SK-N-SH (cell line): ENCODE measurements at regions not wholly inside any gene's neighbourhood (a gene's known extent, or its start where the extent isn't known, plus 50 kb on each side); places are given as distances from the start of the nearest gene placed in this dataset.
"Not testable (repeated sequence)": the region's sequence is repeated elsewhere in the genome, so short reads cannot be mapped to it uniquely, and the experiment has no call there.

Experiments used
- CTCF ChIA-PET: fragments of 300-600, 350-600 bp; formaldehyde crosslinking; extraction: SDS; loops from one replicate; lab custom pipeline; 2021; lab: Yijun Ruan, JAX
- POLR2A ChIA-PET: fragments of 350-600 bp; sonication (Branson Sonifier 250); formaldehyde crosslinking; extraction: SDS; loops from one replicate; lab custom pipeline; 2020; ENCODE audit warnings: antibody characterized with exemption, inconsistent platforms; lab: Yijun Ruan, JAX
- DNase-seq: peaks from one replicate; pipeline ENCODE4 v3.0.0; 2012
- H2AFZ ChIP-seq: fragments of 200-600 bp; sonication (generic); 2 replicates; pipeline ENCODE4 v1.8.1; 2016; ENCODE audit warnings: antibody characterized with exemption, mild to moderate bottlenecking, low read depth
- H3F3A ChIP-seq: fragments of 200-600 bp; sonication (generic); replicated peaks from 2 replicates; pipeline ENCODE3; 2016; ENCODE audit warnings: antibody characterized with exemption, mild to moderate bottlenecking; ENCODE audit not compliant: insufficient read depth
- H3K27ac ChIP-seq, 2 experiments: fragments of 200-500 bp in 1 of 2; fragments of 200-600 bp in 1 of 2; sonication (Bioruptor generic) in 1 of 2; sonication (generic), shearing (Covaris generic) in 1 of 2; 2 replicates each; pipeline versions ENCODE4 v1.5.1 to v1.6.1; 2014 to 2016; ENCODE audit warnings: low read depth in 2 of 2, inconsistent platforms in 1 of 2, low read length in 1 of 2, mild to moderate bottlenecking in 1 of 2, mixed read lengths in 1 of 2
- H3K27me3 ChIP-seq: fragments of 200-600 bp; sonication (generic), shearing (Covaris generic); 2 replicates; pipeline ENCODE4 v1.6.1; 2016; ENCODE audit warnings: mixed run types; ENCODE audit not compliant: insufficient read depth
- H3K36me3 ChIP-seq, 2 experiments: fragments of 200-500 bp in 1 of 2; fragments of 200-600 bp in 1 of 2; sonication (Bioruptor generic) in 1 of 2; sonication (generic) in 1 of 2; replicated peaks in 1 of 2; 2 replicates each; pipeline versions ENCODE3 to v1.5.1; 2014 to 2016; ENCODE audit warnings: low read length in 1 of 2, mild to moderate bottlenecking in 1 of 2; ENCODE audit not compliant: insufficient read depth in 2 of 2, control insufficient read depth in 1 of 2
- H3K4me1 ChIP-seq, 2 experiments: fragments of 200-500 bp in 1 of 2; fragments of 200-600 bp in 1 of 2; sonication (Bioruptor generic) in 1 of 2; sonication (generic), shearing (Covaris generic) in 1 of 2; 2 replicates each; pipeline versions ENCODE4 v1.5.1 to v1.6.1; 2014 to 2016; ENCODE audit warnings: low read depth in 1 of 2, low read length in 1 of 2, mixed run types in 1 of 2; ENCODE audit not compliant: insufficient read depth in 2 of 2, control insufficient read depth in 1 of 2
- H3K4me2 ChIP-seq: fragments of 200-600 bp; sonication (generic), shearing (Covaris generic); 2 replicates; pipeline ENCODE4 v1.6.1; 2017; ENCODE audit warnings: mixed run types
- H3K4me3 ChIP-seq, 2 experiments: fragments of 200-500 bp in 1 of 2; fragments of 200-600 bp in 1 of 2; sonication (Bioruptor generic) in 1 of 2; sonication (generic), shearing (Covaris generic) in 1 of 2; 2 replicates each; pipeline versions ENCODE4 v1.5.1 to v1.8.1; 2014 to 2016; ENCODE audit warnings: low read depth in 2 of 2, inconsistent platforms in 1 of 2, low read length in 1 of 2, mild to moderate bottlenecking in 1 of 2, mixed read lengths in 1 of 2, moderate library complexity in 1 of 2
- H3K79me2 ChIP-seq: fragments of 200-600 bp; sonication (generic); 2 replicates; pipeline ENCODE4 v1.8.1; 2017; ENCODE audit warnings: mild to moderate bottlenecking; ENCODE audit not compliant: insufficient read depth
- H3K9ac ChIP-seq: fragments of 200-600 bp; sonication (generic); 2 replicates; pipeline ENCODE4 v1.6.1; 2017; ENCODE audit warnings: mixed run types
- H3K9me2 ChIP-seq: fragments of 200-600 bp; sonication (generic); 2 replicates; pipeline ENCODE4 v1.6.1; 2017; ENCODE audit warnings: mixed run types
- H3K9me3 ChIP-seq: fragments of 200-600 bp; sonication (generic); 2 replicates; pipeline ENCODE4 v1.6.1; 2017; ENCODE audit warnings: mixed run types, mild to moderate bottlenecking, moderate library complexity
- H4K20me1 ChIP-seq: fragments of 200-600 bp; sonication (generic); 2 replicates; pipeline ENCODE4 v1.6.1; 2017; ENCODE audit warnings: mild to moderate bottlenecking, mixed run types; ENCODE audit not compliant: insufficient read depth
- EZH2phosphoT487 ChIP-seq: fragments of 200-600 bp; sonication (generic); IDR thresholded peaks from 2 replicates; pipeline ENCODE4 v1.6.1; 2017; ENCODE audit warnings: low read depth, mixed run types, mild to moderate bottlenecking, antibody characterized with exemption, moderate library complexity, borderline replicate concordance
- GABPA ChIP-seq: IDR thresholded peaks from 2 replicates; pipeline ENCODE4 v1.4.0; 2012; ENCODE audit warnings: low read depth, mild to moderate bottlenecking
- JUND ChIP-seq: IDR thresholded peaks from 2 replicates; pipeline ENCODE4 v1.4.0; 2012
- MEF2A ChIP-seq: IDR thresholded peaks from 2 replicates; pipeline ENCODE4 v1.4.0; 2012; ENCODE audit warnings: low read depth, borderline replicate concordance
- NRF1 ChIP-seq: IDR thresholded peaks from 2 replicates; pipeline ENCODE4 v1.6.1; 2012; ENCODE audit warnings: low read depth, mild to moderate bottlenecking, low read length
- RAD21 ChIP-seq: IDR thresholded peaks from 2 replicates; pipeline ENCODE4 v1.6.1; 2012; ENCODE audit warnings: mild to moderate bottlenecking, low read length
- SIN3A ChIP-seq: IDR thresholded peaks from 2 replicates; pipeline ENCODE4 v1.6.1; 2012; ENCODE audit warnings: low read depth, mild to moderate bottlenecking, low read length, moderate library complexity, borderline replicate concordance
- TCF12 ChIP-seq: IDR thresholded peaks from 2 replicates; pipeline ENCODE4 v1.4.0; 2012
- TEAD4 ChIP-seq: IDR thresholded peaks from 2 replicates; pipeline ENCODE4 v1.4.0; 2012; ENCODE audit warnings: mild to moderate bottlenecking, borderline replicate concordance; ENCODE audit not compliant: insufficient read depth
- WGBS: methylation state at CpG from one replicate; pipeline ENCODE4 v1.1.6; 2017; ENCODE audit warnings: low lambda C conversion rate; 5-methylcytosine and 5-hydroxymethylcytosine counted together
- TF ChIP-seq, protein P1 (sequence below): IDR thresholded peaks from 2 replicates; pipeline ENCODE4 v1.4.0; 2012; ENCODE audit warnings: low read depth, borderline replicate concordance
- TF ChIP-seq, protein P2 (sequence below): IDR thresholded peaks from 2 replicates; pipeline ENCODE4; 2012
- TF ChIP-seq, protein P3 (sequence below): fragments of 200-600 bp; sonication (generic); IDR thresholded peaks from 2 replicates; pipeline ENCODE4 v1.6.1; 2017; ENCODE audit warnings: antibody characterized with exemption, mild to moderate bottlenecking, moderate library complexity

DNA sequence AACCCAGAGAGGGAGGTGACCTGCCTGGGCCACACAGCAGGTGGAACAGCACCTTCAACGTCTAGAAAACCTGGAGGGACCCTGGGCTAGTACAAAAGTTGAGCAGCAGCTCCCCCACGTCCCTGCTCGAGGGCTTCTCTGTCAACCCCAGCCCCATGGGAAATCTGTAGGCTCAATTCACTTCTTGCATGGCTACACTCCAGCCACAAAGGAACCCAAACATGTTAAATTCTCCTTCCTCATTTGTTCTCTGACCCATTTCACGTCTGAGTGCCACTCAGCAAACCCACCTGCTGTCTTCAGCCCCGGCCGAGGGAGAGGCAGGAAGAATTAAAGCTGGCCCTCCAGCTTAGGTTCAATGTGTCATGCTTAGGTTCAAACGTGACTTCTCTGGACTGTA lies 418.5 kb downstream of the MIAT start:
- Histone ChIP-seq H3K9me3 (no peaks in the 10 kb centered on the region), H3K9me2 (no peaks in the 10 kb centered on the region), H3K36me3 (no peaks in the 10 kb centered on the region), H3K4me2 (no peak overlapping the region), H2AFZ (no peak overlapping the region), H4K20me1 (no peaks in the 10 kb centered on the region), H3K27me3 (0 out of 2 replicates have a peak, but pooled peaks cover 4% of the 10 kb centered on the region), H3K79me2 (no peaks in the 10 kb centered on the region), H3F3A (no peaks in the 10 kb centered on the region), H3K4me1 (no peaks in the 10 kb centered on the region), H3K27ac (no peak overlapping the region), H3K9ac (no peak overlapping the region), H3K4me3 (no peak overlapping the region)
- POLR2A ChIA-PET = no interaction called here
- CTCF ChIA-PET = interaction anchor here (1.5 kb wide), 1 partner anchor 11 kb away, joined by 3 read pairs; no protein-coding TSS in a partner anchor
- 19% methylated on average over 5 of the region's 7 CpGs for WGBS
- TF ChIP-seq EZH2phosphoT487 (no peak), TEAD4 (no peak), JUND (no peak), NRF1 (no peak), SIN3A (no peak), RAD21 (no peak), GABPA (no peak), TCF12 (no peak), MEF2A (no peak)
- TF ChIP-seq, protein P1, sequence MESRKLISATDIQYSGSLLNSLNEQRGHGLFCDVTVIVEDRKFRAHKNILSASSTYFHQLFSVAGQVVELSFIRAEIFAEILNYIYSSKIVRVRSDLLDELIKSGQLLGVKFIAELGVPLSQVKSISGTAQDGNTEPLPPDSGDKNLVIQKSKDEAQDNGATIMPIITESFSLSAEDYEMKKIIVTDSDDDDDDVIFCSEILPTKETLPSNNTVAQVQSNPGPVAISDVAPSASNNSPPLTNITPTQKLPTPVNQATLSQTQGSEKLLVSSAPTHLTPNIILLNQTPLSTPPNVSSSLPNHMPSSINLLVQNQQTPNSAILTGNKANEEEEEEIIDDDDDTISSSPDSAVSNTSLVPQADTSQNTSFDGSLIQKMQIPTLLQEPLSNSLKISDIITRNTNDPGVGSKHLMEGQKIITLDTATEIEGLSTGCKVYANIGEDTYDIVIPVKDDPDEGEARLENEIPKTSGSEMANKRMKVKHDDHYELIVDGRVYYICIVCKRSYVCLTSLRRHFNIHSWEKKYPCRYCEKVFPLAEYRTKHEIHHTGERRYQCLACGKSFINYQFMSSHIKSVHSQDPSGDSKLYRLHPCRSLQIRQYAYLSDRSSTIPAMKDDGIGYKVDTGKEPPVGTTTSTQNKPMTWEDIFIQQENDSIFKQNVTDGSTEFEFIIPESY = no peak
- TF ChIP-seq, protein P2, sequence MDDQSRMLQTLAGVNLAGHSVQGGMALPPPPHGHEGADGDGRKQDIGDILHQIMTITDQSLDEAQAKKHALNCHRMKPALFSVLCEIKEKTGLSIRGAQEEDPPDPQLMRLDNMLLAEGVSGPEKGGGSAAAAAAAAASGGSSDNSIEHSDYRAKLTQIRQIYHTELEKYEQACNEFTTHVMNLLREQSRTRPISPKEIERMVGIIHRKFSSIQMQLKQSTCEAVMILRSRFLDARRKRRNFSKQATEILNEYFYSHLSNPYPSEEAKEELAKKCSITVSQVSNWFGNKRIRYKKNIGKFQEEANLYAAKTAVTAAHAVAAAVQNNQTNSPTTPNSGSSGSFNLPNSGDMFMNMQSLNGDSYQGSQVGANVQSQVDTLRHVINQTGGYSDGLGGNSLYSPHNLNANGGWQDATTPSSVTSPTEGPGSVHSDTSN = no peak
- TF ChIP-seq, protein P3, sequence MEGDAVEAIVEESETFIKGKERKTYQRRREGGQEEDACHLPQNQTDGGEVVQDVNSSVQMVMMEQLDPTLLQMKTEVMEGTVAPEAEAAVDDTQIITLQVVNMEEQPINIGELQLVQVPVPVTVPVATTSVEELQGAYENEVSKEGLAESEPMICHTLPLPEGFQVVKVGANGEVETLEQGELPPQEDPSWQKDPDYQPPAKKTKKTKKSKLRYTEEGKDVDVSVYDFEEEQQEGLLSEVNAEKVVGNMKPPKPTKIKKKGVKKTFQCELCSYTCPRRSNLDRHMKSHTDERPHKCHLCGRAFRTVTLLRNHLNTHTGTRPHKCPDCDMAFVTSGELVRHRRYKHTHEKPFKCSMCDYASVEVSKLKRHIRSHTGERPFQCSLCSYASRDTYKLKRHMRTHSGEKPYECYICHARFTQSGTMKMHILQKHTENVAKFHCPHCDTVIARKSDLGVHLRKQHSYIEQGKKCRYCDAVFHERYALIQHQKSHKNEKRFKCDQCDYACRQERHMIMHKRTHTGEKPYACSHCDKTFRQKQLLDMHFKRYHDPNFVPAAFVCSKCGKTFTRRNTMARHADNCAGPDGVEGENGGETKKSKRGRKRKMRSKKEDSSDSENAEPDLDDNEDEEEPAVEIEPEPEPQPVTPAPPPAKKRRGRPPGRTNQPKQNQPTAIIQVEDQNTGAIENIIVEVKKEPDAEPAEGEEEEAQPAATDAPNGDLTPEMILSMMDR = no peak
- TF ChIP-seq, all 33 proteins: peak for 0
- no peak for DNase-seq

DNA sequence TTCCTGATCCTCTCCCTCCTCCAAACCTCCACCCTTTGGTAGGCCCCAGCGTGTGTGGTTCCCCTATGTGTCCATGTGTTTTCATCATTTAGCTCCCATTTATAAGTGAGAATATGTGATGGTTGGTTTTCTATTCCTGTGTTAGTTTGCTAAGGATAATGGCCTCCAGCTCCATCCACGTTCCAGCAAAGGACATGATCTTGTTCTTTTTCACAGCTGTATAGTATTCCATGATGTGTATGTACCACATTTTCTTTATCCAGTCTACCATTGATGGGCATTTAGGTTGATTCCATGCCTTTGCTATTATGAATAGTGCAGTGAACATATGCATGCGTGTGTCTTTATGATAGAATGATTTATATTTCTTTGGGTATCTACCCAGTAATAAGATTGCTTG lies 420.7 kb downstream of the MIAT start:
- 48% methylated on average over 3 of the region's 3 CpGs for WGBS
- H3F3A ChIP-seq, POLR2A ChIA-PET, H4K20me1 ChIP-seq, H2AFZ ChIP-seq, H3K27ac ChIP-seq, H3K9me2 ChIP-seq, H3K36me3 ChIP-seq, DNase-seq, H3K4me3 ChIP-seq, H3K27me3 ChIP-seq, H3K4me1 ChIP-seq, H3K4me2 ChIP-seq, H3K9me3 ChIP-seq, H3K79me2 ChIP-seq, H3K9ac ChIP-seq: not testable (repeated sequence)
- CTCF ChIA-PET = interaction anchor here (1.1 kb wide), 1 partner anchor 10 kb away, joined by 3 read pairs; no protein-coding TSS in a partner anchor
